Astrocyte (in vitro differentiated cells and primary cell): ENCODE measurements at regions not wholly inside any gene's neighbourhood (a gene's known extent, or its start where the extent isn't known, plus 50 kb on each side); places are given as distances from the start of the nearest gene placed in this dataset.

Source experiments
- DNase-seq: peaks from one replicate; pipeline ENCODE4 v3.0.0-alpha.2; 2010; ENCODE audit warnings: low read depth
- FAIRE-seq: peaks from 2 replicates; lab custom pipeline; 2011; peaks lifted over from hg19 to GRCh38; lab: Jason Lieb, UNC
- H2AFZ ChIP-seq: 2 replicates; pipeline ENCODE4 v1.6.0; 2012; ENCODE audit warnings: low read depth, low read length, inconsistent platforms
- H3K27ac ChIP-seq: 2 replicates; pipeline ENCODE4 v1.5.1; 2011; ENCODE audit warnings: low read depth, low read length, inconsistent platforms
- H3K27me3 ChIP-seq: 2 replicates; pipeline ENCODE4 v1.6.0; 2011; ENCODE audit warnings: low read length, inconsistent platforms; ENCODE audit not compliant: insufficient read depth
- H3K36me3 ChIP-seq: 2 replicates; pipeline ENCODE4 v1.5.1; 2011; ENCODE audit warnings: low read length, inconsistent platforms; ENCODE audit not compliant: insufficient read depth
- H3K4me1 ChIP-seq: 2 replicates; pipeline ENCODE4 v1.5.1; 2011; ENCODE audit warnings: low read length, inconsistent platforms; ENCODE audit not compliant: insufficient read depth
- H3K4me2 ChIP-seq: 2 replicates; pipeline ENCODE4 v1.6.0; 2012; ENCODE audit warnings: low read length, inconsistent platforms
- H3K4me3 ChIP-seq: 2 replicates; pipeline ENCODE4 v1.5.1; 2011; ENCODE audit warnings: low read depth, mild to moderate bottlenecking, low read length, inconsistent platforms; ENCODE audit not compliant: insufficient read depth
- H3K79me2 ChIP-seq: 2 replicates; pipeline ENCODE4 v1.6.0; 2012; ENCODE audit warnings: mild to moderate bottlenecking, low read length, inconsistent platforms; ENCODE audit not compliant: insufficient read depth
- H3K9ac ChIP-seq: 2 replicates; pipeline ENCODE4 v1.6.0; 2012; ENCODE audit warnings: mild to moderate bottlenecking, low read length, inconsistent platforms
- H3K9me3 ChIP-seq: 2 replicates; pipeline ENCODE4 v1.5.1; 2012; ENCODE audit warnings: low read depth, mild to moderate bottlenecking, low read length, inconsistent platforms; ENCODE audit not compliant: insufficient read depth
- H4K20me1 ChIP-seq: 2 replicates; pipeline ENCODE4 v1.6.0; 2012; ENCODE audit warnings: low read length, inconsistent platforms; ENCODE audit not compliant: insufficient read depth
- H3K27ac Mint-ChIP-seq: one replicate; pipeline ENCODE4 v1.8.0; 2021; ENCODE audit warnings: mild to moderate bottlenecking, mixed read lengths; ENCODE audit not compliant: unreplicated experiment
- H3K27me3 Mint-ChIP-seq: one replicate; pipeline ENCODE4 v1.8.0; 2021; ENCODE audit warnings: low read depth, mixed read lengths; ENCODE audit not compliant: unreplicated experiment
- H3K36me3 Mint-ChIP-seq: one replicate; pipeline ENCODE4 v1.8.0; 2021; ENCODE audit warnings: low read depth, mixed read lengths; ENCODE audit not compliant: unreplicated experiment
- H3K4me1 Mint-ChIP-seq: one replicate; pipeline ENCODE4 v1.8.0; 2021; ENCODE audit warnings: low read depth, mixed read lengths; ENCODE audit not compliant: unreplicated experiment
- H3K4me3 Mint-ChIP-seq: one replicate; pipeline ENCODE4 v1.8.0; 2021; ENCODE audit warnings: mild to moderate bottlenecking, moderate library complexity, mixed read lengths; ENCODE audit not compliant: unreplicated experiment
- H3K9me3 Mint-ChIP-seq: one replicate; pipeline ENCODE4 v1.8.0; 2021; ENCODE audit warnings: mild to moderate bottlenecking, mixed read lengths; ENCODE audit not compliant: unreplicated experiment
- EZH2 ChIP-seq: IDR thresholded peaks from 2 replicates; pipeline ENCODE4 v1.6.1; 2012; ENCODE audit warnings: mild to moderate bottlenecking, low read length, inconsistent platforms; ENCODE audit not compliant: insufficient read depth
- TF ChIP-seq, protein P1 (sequence below): IDR thresholded peaks from 2 replicates; pipeline ENCODE4 v1.5.1; 2011; ENCODE audit warnings: low read depth, mild to moderate bottlenecking, inconsistent platforms, low read length, moderate library complexity; ENCODE audit not compliant: insufficient read depth

DNA sequence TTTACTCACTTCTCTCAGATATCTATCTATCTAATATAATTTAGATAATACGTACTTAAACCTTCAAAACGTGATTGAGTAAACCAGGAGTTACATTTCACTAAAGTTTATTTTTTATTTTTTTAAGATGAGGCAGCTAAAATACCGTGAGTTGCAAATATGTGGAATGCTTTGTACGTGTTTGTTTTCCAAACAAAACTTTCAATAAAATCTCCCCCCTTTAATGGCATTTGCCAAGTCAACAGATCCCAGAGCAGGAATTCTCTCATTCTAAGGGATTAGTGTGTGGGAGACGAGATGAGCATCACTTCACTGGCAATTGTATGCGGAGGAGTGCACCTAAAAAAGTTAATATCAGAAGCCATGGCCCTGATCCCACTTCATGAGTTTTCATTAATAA, 53.7 kb upstream of the MAGI2 start:
- H3K4me2 ChIP-seq, result no peak overlapping the region

DNA sequence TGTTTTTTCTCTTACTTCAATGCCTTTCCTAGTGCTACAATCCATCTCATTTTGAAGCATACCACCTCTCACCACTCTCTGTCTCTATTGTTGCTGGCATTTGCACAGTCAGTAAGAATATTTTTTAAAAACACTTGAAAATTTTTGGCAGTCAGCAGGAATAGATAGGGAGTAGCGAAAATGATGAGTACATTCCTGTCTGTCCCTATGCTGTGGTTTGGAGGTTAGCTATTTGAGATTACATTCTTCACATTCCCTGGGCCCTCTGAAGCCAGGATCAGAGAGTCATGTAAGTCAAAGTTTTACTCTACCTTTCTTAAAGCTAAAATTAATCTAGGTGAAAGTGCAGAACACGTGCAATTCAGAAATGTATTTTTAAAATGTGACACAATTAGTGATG, 53.0 kb upstream of the MAGI2 start:
- H3K9ac ChIP-seq, result no peak overlapping the region
- H3K9me3 ChIP-seq, result no peaks in the 10 kb centered on the region
- no peaks in the 10 kb centered on the region for H3K4me1 ChIP-seq
- TF ChIP-seq, protein P1, sequence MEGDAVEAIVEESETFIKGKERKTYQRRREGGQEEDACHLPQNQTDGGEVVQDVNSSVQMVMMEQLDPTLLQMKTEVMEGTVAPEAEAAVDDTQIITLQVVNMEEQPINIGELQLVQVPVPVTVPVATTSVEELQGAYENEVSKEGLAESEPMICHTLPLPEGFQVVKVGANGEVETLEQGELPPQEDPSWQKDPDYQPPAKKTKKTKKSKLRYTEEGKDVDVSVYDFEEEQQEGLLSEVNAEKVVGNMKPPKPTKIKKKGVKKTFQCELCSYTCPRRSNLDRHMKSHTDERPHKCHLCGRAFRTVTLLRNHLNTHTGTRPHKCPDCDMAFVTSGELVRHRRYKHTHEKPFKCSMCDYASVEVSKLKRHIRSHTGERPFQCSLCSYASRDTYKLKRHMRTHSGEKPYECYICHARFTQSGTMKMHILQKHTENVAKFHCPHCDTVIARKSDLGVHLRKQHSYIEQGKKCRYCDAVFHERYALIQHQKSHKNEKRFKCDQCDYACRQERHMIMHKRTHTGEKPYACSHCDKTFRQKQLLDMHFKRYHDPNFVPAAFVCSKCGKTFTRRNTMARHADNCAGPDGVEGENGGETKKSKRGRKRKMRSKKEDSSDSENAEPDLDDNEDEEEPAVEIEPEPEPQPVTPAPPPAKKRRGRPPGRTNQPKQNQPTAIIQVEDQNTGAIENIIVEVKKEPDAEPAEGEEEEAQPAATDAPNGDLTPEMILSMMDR, result no peak
- TF ChIP-seq EZH2, result no peak
- H3K79me2 ChIP-seq, result no peaks in the 10 kb centered on the region
- H4K20me1 ChIP-seq, result no peaks in the 10 kb centered on the region
- Mint-ChIP-seq H3K9me3 (no peaks in the 10 kb centered on the region), H3K27me3 (no peaks in the 10 kb centered on the region), H3K27ac (peak overlapping the region; percentile 22), H3K36me3 (no peaks in the 10 kb centered on the region), H3K4me3 (no peak overlapping the region), H3K4me1 (peaks cover 26% of the 10 kb centered on the region)
- H3K4me2 ChIP-seq, result no peak overlapping the region
- DNase-seq, result peak; percentile 68
- no peak overlapping the region for H3K27ac ChIP-seq
- peak; percentile 83 for FAIRE-seq
- no peaks in the 10 kb centered on the region for H3K36me3 ChIP-seq
- H3K4me3 ChIP-seq, result no peak overlapping the region
- no peak overlapping the region for H2AFZ ChIP-seq
- H3K27me3 ChIP-seq, result no peaks in the 10 kb centered on the region

More for the DNA sequence above, 53.7 kb upstream of the MAGI2 start:
- Histone ChIP-seq H4K20me1 (no peaks in the 10 kb centered on the region), H3K9me3 (no peaks in the 10 kb centered on the region), H3K27me3 (no peaks in the 10 kb centered on the region), H3K27ac (no peak overlapping the region), H3K4me3 (no peak overlapping the region), H3K9ac (no peak overlapping the region), H3K36me3 (no peaks in the 10 kb centered on the region), H3K79me2 (no peaks in the 10 kb centered on the region), H3K4me1 (no peaks in the 10 kb centered on the region), H2AFZ (no peak overlapping the region)
- no peaks in the 10 kb centered on the region for H3K9me3 Mint-ChIP-seq
- H3K4me3 Mint-ChIP-seq, result no peak overlapping the region
- H3K36me3 Mint-ChIP-seq, result no peaks in the 10 kb centered on the region
- no peak for TF ChIP-seq EZH2
- TF ChIP-seq, protein P1, result no peak
- DNase-seq (no peak), FAIRE-seq (no peak)
- peaks cover 31% of the 10 kb centered on the region for H3K4me1 Mint-ChIP-seq
- no peaks in the 10 kb centered on the region for H3K27me3 Mint-ChIP-seq
- H3K27ac Mint-ChIP-seq, result peak overlapping the region; percentile 22

DNA sequence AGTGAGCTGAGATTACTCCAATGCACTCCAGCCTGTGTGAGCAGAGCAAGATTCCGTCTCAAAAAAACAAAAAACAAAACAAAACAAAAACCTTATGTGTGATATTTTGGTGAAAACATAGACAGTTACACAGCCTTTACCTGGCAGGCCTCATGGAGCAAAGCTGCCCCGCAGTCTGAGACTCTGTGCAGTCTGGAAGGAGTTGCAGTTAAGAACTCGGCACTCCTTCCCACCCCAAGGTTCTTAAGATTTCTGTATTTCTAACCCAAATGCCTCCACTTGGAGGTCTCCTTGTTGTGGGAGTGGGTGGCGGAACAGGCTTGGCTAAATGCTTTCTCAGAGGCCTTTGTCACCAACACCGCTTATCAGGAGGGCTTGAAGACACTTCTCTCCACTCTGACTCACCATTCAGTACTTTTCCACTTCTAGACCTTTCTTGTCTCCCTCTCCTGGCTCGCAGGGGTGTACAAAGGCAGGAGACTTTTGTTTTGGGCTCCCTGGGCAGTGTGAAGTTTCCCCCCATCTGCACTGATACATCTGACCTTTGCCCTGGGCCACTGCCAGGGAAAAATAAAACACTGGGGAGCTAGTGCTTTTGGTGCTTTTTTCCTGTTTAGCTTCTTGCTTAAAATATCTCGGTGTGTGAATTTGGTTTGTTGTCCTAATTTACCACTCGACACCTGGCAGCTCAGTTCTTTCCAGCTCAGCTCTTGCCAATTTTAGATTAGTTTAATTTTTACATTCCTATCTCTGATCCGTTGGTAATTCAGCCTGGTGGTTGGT, 51.3 kb upstream of the MAGI2 start:
- peaks cover 26% of the 10 kb centered on the region for H3K4me1 Mint-ChIP-seq
- no peaks in the 10 kb centered on the region for H3K27me3 Mint-ChIP-seq
- no peaks in the 10 kb centered on the region for H3K36me3 Mint-ChIP-seq
- Histone ChIP-seq H3K27me3 (no peaks in the 10 kb centered on the region), H3K4me1 (no peaks in the 10 kb centered on the region), H2AFZ (no peak overlapping the region), H4K20me1 (no peaks in the 10 kb centered on the region), H3K9me3 (no peaks in the 10 kb centered on the region), H3K27ac (no peak overlapping the region), H3K4me3 (no peak overlapping the region), H3K4me2 (peak overlapping the region; percentile 0), H3K9ac (no peak overlapping the region), H3K79me2 (no peaks in the 10 kb centered on the region), H3K36me3 (no peaks in the 10 kb centered on the region)
- DNase-seq (peak; percentile 36), FAIRE-seq (no peak)
- H3K9me3 Mint-ChIP-seq, result no peaks in the 10 kb centered on the region
- peak overlapping the region; percentile 92 for H3K27ac Mint-ChIP-seq
- TF ChIP-seq EZH2, result no peak
- TF ChIP-seq, protein P1, result no peak
- H3K4me3 Mint-ChIP-seq, result no peak overlapping the region
